ENCODE measurements at regions not wholly inside any gene's neighbourhood (a gene's known extent, or its start where the extent isn't known, plus 50 kb on each side); places are given as distances from the start of the nearest gene placed in this dataset.
"Not testable (repeated sequence)": the region's sequence is repeated elsewhere in the genome, so short reads cannot be mapped to it uniquely, and the experiment has no call there.

DNA sequence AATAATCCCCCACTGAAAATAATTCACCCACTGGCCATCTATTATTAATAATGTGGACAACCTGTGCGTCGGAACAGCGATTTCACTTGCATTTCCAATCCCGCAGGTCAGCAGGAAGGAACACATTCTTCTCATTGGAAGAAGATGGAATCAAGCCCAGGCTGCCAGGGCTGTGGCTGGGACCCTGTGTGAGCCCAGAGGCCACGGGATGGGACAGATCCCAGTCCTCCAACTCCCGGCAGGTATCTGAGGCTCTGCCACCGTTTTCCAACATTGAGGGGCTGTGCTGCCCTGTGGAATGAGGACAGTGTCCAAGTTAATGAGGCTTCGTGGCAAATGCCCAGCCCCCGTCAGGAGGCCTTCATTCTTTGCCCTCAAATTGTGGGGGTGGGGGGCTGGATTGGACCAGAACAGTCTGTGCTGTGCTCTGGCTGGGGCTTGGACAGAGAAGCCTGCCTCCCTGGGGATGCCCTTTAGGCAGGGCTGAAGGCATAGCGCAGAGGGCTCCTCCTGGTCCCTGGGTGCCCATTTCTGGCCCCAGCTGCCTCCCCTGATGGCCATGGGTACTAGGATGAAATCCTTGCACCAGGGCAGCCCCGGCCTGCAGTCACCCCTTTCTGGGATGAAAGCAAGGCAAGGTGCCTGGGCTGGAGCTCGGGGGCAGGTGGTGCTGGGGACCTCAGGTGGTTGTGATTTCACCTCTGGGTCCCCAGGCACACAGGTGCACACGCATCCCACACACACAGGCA lies 195.0 kb upstream of the PPP1R26 start:
- no peak overlapping the region for H3K4me3 ChIP-seq
- no peaks in the 10 kb centered on the region for H3K27me3 ChIP-seq
- no peak for DNase-seq
- H3K36me3 ChIP-seq: no peaks in the 10 kb centered on the region
- H3K9me3 ChIP-seq: no peaks in the 10 kb centered on the region

DNA sequence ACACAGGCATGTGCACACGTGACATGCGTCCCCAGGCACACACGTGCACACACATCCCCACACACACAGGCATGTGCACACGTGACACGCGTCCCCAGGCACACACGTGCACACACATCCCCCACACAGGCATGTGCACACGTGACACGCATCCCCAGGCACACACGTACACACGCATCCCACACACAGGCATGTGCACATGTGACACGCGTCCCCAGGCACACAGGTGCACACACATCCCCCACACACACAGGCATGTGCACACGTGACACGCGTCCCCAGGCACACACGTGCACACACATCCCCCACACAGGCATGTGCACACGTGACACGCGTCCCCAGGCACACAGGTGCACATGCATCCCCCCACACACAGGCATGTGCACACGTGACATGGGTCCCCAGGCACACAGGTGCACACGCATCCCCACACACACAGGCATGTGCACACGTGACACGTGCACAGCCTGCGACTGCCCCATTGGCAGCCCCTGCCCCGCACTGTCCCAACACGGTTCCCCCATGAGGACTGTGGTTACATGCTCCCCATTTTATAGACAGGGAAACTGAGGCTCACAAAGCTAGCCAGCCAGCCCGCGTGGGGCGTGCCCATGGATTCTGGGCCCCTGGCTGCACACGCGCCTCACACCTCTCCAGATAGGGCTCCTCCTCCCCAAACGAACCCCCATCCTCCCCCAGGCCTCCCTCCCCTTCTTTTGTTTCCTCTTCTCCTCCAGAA lies 193.2 kb upstream of the PPP1R26 start:
- not testable (repeated sequence) for H3K27me3 ChIP-seq, DNase-seq, H3K36me3 ChIP-seq, H3K9me3 ChIP-seq, H3K4me3 ChIP-seq

DNA sequence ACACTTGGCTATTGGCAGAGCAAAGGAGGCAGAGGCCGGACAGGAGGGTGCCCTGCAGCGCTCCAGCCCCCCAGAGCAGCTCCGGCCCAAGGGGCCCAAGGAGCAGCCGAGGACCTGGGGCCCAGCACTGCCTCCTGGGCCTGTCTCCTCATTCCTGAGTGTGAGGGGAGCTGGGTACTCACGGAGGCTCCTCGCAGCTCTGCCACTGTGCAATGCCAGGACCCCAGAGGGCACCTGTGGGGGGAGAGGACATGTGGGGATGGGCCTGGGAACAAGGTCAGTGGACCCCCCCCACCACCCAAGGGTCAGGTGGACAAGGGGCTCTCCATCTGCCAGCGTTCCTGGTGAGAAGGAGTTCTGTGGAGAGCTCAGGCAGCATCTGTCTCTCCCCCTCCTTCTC lies 192.6 kb upstream of the PPP1R26 start:
- no peak for DNase-seq
- H3K4me3 ChIP-seq: no peak overlapping the region
- no peaks in the 10 kb centered on the region for H3K36me3 ChIP-seq
- no peaks in the 10 kb centered on the region for H3K9me3 ChIP-seq
- no peaks in the 10 kb centered on the region for H3K27me3 ChIP-seq

DNA sequence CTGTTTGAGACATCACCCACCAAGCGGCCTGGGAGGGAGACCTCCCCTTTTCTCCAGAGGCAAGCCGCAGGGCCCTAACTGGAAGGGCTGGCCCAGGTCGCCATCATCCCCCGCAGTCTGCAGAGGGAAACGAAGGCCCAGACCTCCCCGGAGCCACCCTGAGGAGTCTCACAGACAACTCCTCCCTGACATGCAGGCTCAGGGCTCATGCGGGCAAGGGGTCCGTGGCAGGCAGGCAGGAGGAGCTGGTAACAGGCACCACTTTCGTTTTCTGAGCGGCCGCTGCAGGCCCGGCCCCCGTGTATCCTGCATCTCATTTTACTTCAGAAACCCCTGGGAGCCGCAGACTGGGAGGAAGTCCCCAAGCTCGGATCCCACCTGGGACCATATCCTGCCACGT lies 192.0 kb upstream of the PPP1R26 start:
- Histone ChIP-seq H3K9me3 (no peaks in the 10 kb centered on the region), H3K36me3 (no peaks in the 10 kb centered on the region), H3K27me3 (no peaks in the 10 kb centered on the region), H3K4me3 (no peak overlapping the region)
- DNase-seq: no peak

DNA sequence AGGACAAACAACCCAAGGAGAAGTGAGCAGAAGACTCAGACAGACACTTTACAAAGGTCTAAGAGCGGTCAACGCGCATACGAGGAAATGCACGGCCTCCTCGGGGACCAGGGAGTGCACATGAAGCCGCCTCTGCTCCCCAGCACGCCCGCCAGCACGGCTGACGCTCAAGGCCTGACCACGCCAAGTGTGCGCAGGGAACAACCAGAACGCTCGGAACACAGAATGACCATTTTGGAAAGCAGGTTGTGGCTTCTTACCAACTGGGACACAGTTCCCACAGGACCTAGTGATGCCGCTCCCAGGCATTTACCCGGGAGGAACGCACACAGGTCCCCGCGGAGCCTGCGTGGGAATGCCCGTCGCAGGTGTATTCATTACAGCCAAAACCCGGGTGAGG lies 191.5 kb upstream of the PPP1R26 start:
- H3K9me3 ChIP-seq: no peaks in the 10 kb centered on the region
- H3K4me3 ChIP-seq: no peak overlapping the region
- H3K36me3 ChIP-seq: no peaks in the 10 kb centered on the region
- no peak for DNase-seq
- H3K27me3 ChIP-seq: no peaks in the 10 kb centered on the region

DNA sequence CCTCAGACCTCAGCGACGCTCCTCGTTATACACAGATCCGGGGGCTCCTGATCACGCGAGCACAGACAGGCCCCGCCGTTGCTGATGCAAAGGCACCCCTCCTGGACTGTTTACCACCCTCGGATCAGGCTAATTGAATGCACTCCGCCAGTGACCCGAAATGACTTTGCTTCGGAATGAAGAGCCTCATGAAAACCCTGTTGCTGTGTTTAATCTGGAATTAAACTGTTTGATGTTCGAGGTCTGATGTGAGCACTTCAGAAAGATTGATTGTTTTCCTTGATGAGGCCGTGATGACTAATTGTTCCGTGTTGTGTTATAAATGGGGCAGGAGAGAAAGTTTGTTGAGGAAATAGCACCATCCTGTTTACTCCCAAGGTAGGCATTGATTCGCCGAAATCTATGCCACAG lies 190.5 kb upstream of the PPP1R26 start:
- no peak overlapping the region for H3K4me3 ChIP-seq
- no peak for DNase-seq
- H3K27me3 ChIP-seq: no peaks in the 10 kb centered on the region
- no peaks in the 10 kb centered on the region for H3K9me3 ChIP-seq
- no peaks in the 10 kb centered on the region for H3K36me3 ChIP-seq

DNA sequence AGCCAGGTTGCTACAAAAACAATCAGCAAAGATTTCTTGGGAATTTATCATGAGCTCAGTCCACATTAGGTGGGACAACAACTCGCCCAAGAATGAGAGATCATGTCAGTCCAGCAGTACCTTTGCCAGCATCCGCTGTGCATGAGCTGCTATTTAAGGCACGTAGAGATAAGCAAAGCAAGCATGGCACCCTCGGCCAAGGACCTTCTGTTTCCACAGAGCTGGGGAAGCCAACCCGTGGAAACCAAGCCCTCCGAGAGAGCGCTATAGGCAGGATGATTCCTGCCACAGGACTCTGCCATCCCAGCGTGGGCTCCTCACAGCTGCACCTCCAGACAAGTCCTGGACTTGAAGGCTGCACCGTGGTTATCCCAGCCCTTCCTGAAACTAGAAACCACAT lies 189.5 kb upstream of the PPP1R26 start:
- no peak overlapping the region for H3K4me3 ChIP-seq
- H3K36me3 ChIP-seq: no peaks in the 10 kb centered on the region
- H3K27me3 ChIP-seq: no peaks in the 10 kb centered on the region
- H3K9me3 ChIP-seq: no peaks in the 10 kb centered on the region
- DNase-seq: no peak

DNA sequence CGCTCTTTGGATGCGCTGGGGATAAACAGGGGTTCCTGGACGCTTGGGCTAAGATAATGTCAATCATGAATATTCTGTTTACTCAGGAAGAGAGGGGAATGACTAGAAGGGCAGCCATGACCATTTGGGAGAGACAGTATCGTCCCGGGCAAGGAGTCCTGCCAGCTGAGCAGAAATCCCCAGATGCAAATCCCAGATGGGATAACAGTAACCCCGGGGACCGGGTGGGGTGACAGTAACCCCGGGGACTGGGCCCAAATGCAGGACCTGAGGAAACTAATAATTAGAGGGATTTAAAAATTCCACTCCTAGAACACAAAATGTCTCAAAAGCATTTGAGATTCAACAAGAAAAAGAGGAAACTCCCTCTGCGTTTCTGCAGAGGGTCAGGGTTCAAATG lies 189.0 kb upstream of the PPP1R26 start:
- no peaks in the 10 kb centered on the region for H3K27me3 ChIP-seq
- no peaks in the 10 kb centered on the region for H3K9me3 ChIP-seq
- H3K36me3 ChIP-seq: no peaks in the 10 kb centered on the region
- DNase-seq: no peak
- H3K4me3 ChIP-seq: no peak overlapping the region

DNA sequence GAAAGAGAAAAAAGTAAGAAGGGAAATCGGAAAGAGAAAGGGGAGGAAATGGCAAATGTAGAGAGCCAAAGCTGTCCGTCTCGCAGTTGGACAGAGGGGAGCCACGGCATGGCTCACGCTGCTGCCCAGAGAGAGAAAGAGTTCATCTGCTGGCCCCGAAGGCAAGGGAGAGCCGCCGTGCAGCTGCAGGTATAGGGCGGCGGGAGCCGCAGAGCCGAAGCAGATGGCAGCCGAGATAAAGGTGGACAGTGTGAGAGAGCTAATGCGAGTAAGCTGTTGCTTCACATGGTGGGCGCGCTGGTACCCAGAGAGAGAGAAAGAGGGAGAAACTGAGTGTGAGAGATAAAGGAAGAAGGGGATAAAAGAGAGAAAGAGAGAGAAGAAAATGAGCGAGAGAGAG lies 188.4 kb upstream of the PPP1R26 start:
- Histone ChIP-seq H3K27me3 (no peaks in the 10 kb centered on the region), H3K36me3 (no peaks in the 10 kb centered on the region), H3K9me3 (no peaks in the 10 kb centered on the region), H3K4me3 (no peak overlapping the region)
- no peak for DNase-seq

DNA sequence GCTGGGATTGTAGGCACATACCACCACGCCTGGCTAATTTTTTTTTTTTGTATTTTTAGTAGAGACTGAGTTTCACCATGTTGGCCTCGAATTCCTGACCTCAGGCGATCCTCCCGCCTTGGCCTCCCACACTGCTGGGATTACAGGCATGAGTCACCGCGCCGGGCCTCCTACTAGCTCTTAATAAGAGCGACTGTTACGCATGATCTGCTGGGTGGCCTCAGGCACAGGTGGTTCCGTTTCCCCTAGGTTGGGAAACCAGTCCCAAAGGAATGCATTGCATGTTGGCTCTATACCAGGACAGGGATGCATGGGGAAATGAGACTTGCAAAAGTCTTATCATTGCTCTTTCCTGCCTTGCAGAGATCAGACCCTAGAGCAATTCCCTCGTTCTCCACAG lies 184.7 kb upstream of the PPP1R26 start:
- no peaks in the 10 kb centered on the region for H3K36me3 ChIP-seq
- no peak overlapping the region for H3K4me3 ChIP-seq
- H3K9me3 ChIP-seq: no peaks in the 10 kb centered on the region
- DNase-seq: peak; percentile 45
- H3K27me3 ChIP-seq: peaks cover 3% of the 10 kb centered on the region; the same call in 1 of the 2 replicates

DNA sequence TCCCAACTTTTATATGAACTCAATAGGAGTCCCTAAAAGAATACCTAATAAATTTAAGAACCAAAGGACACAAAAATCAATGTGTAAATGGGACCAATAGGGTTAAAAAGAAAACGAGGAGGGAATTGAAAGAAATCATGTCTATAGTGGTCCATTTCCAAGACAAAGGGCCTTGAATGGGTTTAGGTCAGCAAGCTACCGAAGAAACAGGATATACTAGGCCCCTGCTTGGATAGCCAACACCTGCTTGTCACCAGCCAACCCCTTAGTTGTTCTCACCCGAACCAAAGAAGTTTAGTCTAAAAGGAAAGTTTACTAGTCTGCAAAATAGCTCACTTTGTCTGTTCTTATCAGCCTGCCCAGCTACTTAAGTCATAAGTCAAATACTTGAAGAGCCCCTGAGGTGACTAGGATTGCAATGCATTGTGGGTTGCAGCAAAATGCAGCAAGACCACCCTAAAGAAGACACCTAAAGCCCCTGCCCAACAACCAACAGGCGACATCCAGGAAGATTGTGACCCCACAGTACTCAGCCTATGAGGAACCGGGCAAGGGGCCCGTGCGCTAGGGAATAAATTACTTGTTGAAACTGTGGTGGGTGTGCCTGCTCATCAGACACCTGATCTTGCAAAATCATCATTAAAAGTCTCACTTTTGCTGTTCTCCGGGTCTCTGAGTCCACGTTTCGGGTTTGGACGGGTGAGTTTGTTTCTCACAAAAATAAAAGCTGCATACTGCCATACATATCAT lies 183.9 kb upstream of the PPP1R26 start:
- DNase-seq: no peak
- Histone ChIP-seq H3K36me3 (no peaks in the 10 kb centered on the region), H3K4me3 (no peak overlapping the region), H3K9me3 (no peaks in the 10 kb centered on the region), H3K27me3 (peaks cover 3% of the 10 kb centered on the region)

DNA sequence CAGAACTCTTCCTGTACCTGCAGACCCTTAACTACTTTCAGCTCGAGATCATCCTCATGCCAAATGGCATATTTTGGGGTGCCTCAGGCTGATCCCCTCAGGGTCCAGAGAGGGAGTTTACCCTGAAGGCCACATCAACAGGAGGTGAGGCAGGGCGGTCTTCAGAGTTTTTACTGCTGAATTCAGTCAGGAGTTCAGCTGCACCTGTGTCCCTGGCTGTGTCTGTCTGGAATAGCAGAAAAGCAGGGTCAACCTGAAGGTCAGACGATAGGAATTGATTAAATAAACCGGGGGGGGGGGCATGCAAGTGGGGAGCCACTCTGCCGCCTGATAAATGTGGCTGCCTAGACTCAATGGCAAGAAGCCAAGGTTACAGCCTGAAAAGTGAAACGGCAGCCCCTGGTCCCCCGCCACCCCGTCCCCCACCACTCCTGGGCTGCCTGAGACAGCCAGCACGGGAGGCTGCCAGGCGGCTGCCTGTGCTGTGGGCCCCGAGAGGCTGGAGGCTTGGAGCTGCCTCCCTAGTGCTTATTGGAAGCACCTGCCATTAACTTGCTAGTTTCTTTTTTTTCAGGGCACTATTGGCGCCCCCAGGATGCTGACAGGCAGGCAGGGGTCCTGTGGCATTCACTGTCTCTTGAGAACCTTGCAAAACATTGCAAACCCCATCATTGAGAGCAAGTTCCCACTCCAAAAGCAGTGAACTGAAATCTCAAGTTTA lies 182.7 kb upstream of the PPP1R26 start:
- peaks cover 9% of the 10 kb centered on the region for H3K27me3 ChIP-seq
- DNase-seq: no peak
- H3K36me3 ChIP-seq: no peaks in the 10 kb centered on the region
- no peak overlapping the region for H3K4me3 ChIP-seq
- no peaks in the 10 kb centered on the region for H3K9me3 ChIP-seq

DNA sequence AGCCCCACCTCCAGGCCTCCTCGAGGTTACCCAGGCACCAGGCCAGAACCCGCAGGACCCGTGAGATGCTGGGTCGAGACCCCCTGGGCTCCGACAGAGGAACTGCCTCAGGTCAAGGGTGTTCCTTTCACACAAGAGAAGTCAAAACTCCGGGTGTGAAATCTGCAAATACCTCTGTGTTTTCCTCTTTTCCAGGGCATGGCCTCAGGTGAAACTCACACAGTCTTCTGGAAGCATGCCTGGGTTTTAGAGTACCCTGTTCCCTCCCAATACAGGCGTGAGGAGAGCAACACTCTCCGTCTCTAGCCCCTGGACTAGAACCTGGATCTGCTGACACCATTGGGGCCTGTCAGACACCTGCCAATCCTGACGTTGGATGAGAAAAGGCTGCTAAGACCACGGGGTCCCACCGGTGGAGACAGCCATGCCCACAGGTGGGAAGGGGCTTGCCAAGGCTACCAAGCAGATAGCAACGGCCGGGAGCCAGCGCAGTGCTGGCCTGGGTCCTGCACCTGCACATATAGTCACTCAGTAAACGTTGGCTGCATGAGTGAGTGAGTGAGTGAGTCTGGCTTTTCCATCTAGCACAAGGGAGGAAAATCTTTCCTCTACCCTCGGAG lies 182.0 kb upstream of the PPP1R26 start:
- Histone ChIP-seq H3K4me3 (no peak overlapping the region), H3K36me3 (no peaks in the 10 kb centered on the region), H3K9me3 (no peaks in the 10 kb centered on the region), H3K27me3 (peaks cover 9% of the 10 kb centered on the region)
- no peak for DNase-seq

DNA sequence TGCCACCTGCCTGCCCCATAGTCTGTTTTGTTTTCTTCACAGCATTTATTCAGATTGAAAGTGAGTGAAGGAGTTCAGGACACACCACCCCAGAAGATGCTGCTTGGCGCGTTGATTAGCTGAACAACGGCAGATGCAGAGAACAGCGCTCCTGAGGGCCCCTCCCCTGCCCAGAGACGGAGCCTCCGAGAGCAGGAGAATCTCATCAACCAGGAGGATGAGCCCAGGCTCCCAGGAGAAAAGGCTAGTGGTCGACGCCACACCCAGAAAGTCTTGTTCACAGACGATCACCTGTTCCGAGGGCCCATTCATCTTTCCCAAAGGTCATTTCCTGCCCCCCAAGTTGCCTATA lies 180.4 kb upstream of the PPP1R26 start:
- Histone ChIP-seq H3K27me3 (peaks cover 9% of the 10 kb centered on the region), H3K9me3 (no peaks in the 10 kb centered on the region), H3K4me3 (no peak overlapping the region), H3K36me3 (no peaks in the 10 kb centered on the region)
- no peak for DNase-seq

DNA sequence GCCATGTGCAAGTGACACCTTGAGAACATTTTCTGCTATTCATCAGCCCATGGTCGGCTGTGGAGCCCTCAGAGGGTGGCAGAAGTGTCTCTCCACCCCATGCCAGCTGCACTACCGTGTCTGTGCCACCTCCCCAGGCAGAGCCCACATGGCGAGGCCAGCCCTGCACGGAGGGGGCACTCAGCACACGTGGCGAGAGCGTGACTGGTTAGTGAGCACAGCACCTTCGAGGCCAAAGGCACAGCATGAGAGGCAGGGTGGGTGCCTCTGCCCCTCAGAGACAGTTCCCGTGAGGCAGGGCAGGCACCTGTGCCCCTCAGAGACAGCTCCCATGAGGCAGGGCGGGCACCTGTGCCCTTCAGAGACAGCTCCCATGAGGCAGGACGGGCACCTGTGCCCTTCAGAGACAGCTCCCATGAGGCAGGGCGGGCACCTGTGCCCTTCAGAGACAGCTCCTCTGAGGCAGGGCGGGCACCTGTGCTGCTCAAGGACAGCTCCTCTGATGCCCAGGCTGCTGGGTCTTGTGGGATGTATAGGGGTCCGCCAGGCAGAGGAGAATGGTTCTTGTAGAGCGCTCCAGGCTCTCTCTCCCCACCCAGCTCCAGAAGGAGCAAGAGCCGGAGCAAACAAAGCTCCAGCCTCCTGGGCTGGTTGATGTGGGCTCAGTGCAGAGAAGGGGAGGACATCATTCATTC lies 179.8 kb upstream of the PPP1R26 start:
- Histone ChIP-seq H3K27me3 (peaks cover 9% of the 10 kb centered on the region), H3K9me3 (no peaks in the 10 kb centered on the region), H3K4me3 (no peak overlapping the region), H3K36me3 (no peaks in the 10 kb centered on the region)
- no peak for DNase-seq
